Spleen (tissue), 11 donors: ENCODE measurements at regions not wholly inside any gene's neighbourhood (a gene's known extent, or its start where the extent isn't known, plus 50 kb on each side); places are given as distances from the start of the nearest gene placed in this dataset.

ENCODE experiments used
- DNase-seq: peaks from one replicate; pipeline ENCODE4 v3.0.0-alpha.2; 2020
- H3K27ac ChIP-seq, 8 donors: fragments of 200-600 bp; sonication (generic) in 7 of 8; 1 replicate in 4 of 8; 2 replicates in 4 of 8; pipeline versions ENCODE4 v1.5.0 to v1.8.0; 2016 to 2021; ENCODE audit warnings: inconsistent platforms in 4 of 8, mild to moderate bottlenecking in 4 of 8, moderate library complexity in 1 of 8
- H3K27me3 ChIP-seq, 7 donors: fragments of 200-600 bp; sonication (generic) in 6 of 7; replicated peaks in 1 of 7; 1 replicate in 4 of 7; 2 replicates in 3 of 7; pipeline versions ENCODE4 v1.5.0 to v1.8.0; 2016 to 2021; ENCODE audit warnings: inconsistent platforms in 3 of 7, mild to moderate bottlenecking in 1 of 7
- H3K36me3 ChIP-seq, 6 donors: fragments of 200-600 bp; sonication (generic) in 5 of 6; 1 replicate in 4 of 6; 2 replicates in 2 of 6; pipeline versions ENCODE4 v1.5.0 to v1.8.0; 2016 to 2021; ENCODE audit warnings: inconsistent platforms in 2 of 6
- H3K4me1 ChIP-seq, 6 donors: fragments of 200-600 bp; sonication (generic) in 5 of 6; 1 replicate in 3 of 6; 2 replicates in 3 of 6; pipeline versions ENCODE4 v1.5.0 to v1.8.0; 2016 to 2021; ENCODE audit warnings: inconsistent platforms in 3 of 6
- H3K4me3 ChIP-seq, 8 donors: fragments of 200-600 bp; sonication (generic) in 7 of 8; 1 replicate in 4 of 8; 2 replicates in 4 of 8; pipeline versions ENCODE4 v1.5.0 to v1.8.0; 2016 to 2021; ENCODE audit warnings: inconsistent platforms in 4 of 8, mild to moderate bottlenecking in 4 of 8, moderate library complexity in 2 of 8
- H3K9me3 ChIP-seq, 8 donors: fragments of 200-600 bp; sonication (generic) in 7 of 8; 1 replicate in 4 of 8; 2 replicates in 4 of 8; pipeline versions ENCODE4 v1.5.0 to v1.8.0; 2016 to 2021; ENCODE audit warnings: inconsistent platforms in 4 of 8
- CTCF ChIP-seq, 11 experiments: fragments of 200-600 bp in 7 of 11; fragments of 450-650 bp in 4 of 11; sonication (generic) in 4 of 11; IDR thresholded peaks in 8 of 11; conservative IDR thresholded peaks in 3 of 11; 1 replicate in 7 of 11; 2 replicates in 4 of 11; pipeline versions ENCODE4 v1.4.0 to v1.8.0; 2016 to 2021; ENCODE audit warnings: antibody characterized with exemption in 11 of 11, inconsistent platforms in 4 of 11, mild to moderate bottlenecking in 1 of 11
- POLR2A ChIP-seq, 3 donors: fragments of 450-650 bp; IDR thresholded peaks; one replicate each; pipeline ENCODE4 v1.5.1; 2017; ENCODE audit warnings: antibody characterized with exemption in 3 of 3, mild to moderate bottlenecking in 1 of 3
- POLR2AphosphoS5 ChIP-seq, 3 donors: sonication (generic); formaldehyde crosslinking; IDR thresholded peaks; one replicate each; pipeline ENCODE4 v1.5.1; 2017; ENCODE audit warnings: antibody characterized with exemption in 3 of 3
- WGBS, 5 donors: extraction: QIAGEN DNeasy Blood & Tissue Kit in 3 of 5; methylation state at CpG; one replicate each; pipeline versions ENCODE4 v1.1.5 to v1.1.7; 2013 to 2018; 5-methylcytosine and 5-hydroxymethylcytosine counted together
- intact Hi-C: fragments of 100-400 bp; cut with DNase I; formaldehyde crosslinking; loops from one replicate; pipeline ENCODE4 v1.15.0; 2023; ENCODE audit warnings: low total_unique reads
- small RNA-seq, 4 donors: library from RNA; depleted of rRNA; stranded (forward); fragments of <200 nt; gene quantifications; one replicate each; pipeline ENCODE3, GENCODE V24; 2016
- donor health status: healthy with polysubstance abuse.
- donor health status: DM: no; HTN: no; CAD: no; lungs with moderate emphysema.
- donor health status: DM: no; HTN: no; CAD: no.
- donor health status: Bipolar disorder and iron deficiency.
- donor health status: healthy.
- donor health status: DM: no; HTN: no; CAD: no.
- donor health status: DM: yes; HTN: yes; CAD: no.

GRCh38 chr5:51286046-51286445 is 97.2 kb upstream of the ISL1 start:
- H3K4me1 ChIP-seq = no peaks in the 10 kb centered on the region
- no peaks in the 10 kb centered on the region for H3K9me3 ChIP-seq
- no peak overlapping the region for H3K4me3 ChIP-seq
- no peaks in the 10 kb centered on the region for H3K27me3 ChIP-seq
- TF ChIP-seq POLR2AphosphoS5 (IDR thresholded peaks at IDR 0.05) (no peak), POLR2A (IDR thresholded peaks at IDR 0.05) (no peak), CTCF (IDR thresholded peaks at IDR 0.05 in 8 of 11, conservative IDR thresholded peaks at IDR 0.05 in 3 of 11) (no peak)
- 59 to 67% (median 63%) methylated on average over 4 of the region's 4 CpGs for WGBS, 5 donors
- no peaks in the 10 kb centered on the region for H3K36me3 ChIP-seq
- intact Hi-C loops = no loop called here
- H3K27ac ChIP-seq = no peak overlapping the region
- DNase-seq = no peak

- WGBS, 5 donors = 63 to 72% (median 68%) methylated on average over 2 of the region's 2 CpGs
- Histone ChIP-seq H3K9me3 (peaks cover 0 to 24% (median 10%) of the 10 kb centered on the region in 8 donors), H3K4me3 (no peak overlapping the region), H3K36me3 (no peaks in the 10 kb centered on the region), H3K4me1 (no peaks in the 10 kb centered on the region), H3K27ac (no peak overlapping the region), H3K27me3 (no peaks in the 10 kb centered on the region)
- DNase-seq = no peak
- intact Hi-C loops = no loop called here
- TF ChIP-seq CTCF (IDR thresholded peaks at IDR 0.05 in 8 of 11, conservative IDR thresholded peaks at IDR 0.05 in 3 of 11) = no peak
- TF ChIP-seq POLR2A (IDR thresholded peaks at IDR 0.05) = no peak
These were observed 80.9 kb upstream of the ISL1 start for GRCh38 chr5:51302343-51302742.

DNA sequence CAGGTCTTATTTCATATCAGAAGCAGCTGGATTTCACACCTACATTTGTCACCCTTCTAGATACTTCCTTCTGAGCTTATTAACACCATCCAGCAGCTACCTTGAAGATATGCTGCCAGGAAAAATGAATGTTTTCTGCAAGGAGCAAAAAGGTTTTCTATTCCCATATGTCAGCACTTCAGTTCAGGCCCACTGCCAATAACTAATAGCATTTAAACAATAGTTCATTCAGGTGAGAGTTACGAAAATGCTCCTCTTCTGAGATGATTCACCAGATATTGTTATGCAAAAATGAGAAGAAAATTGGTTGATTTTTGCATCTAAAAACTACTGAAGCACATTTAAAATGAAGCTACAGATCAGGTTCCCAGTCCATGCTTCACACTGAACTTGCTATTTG is 56.4 kb upstream of the ISL1 start:
- WGBS, 5 donors = 41 to 53% (median 48%) methylated on average over 1 of the region's 1 CpG

More for the DNA sequence above, 56.4 kb upstream of the ISL1 start:
- Histone ChIP-seq H3K27ac (no peak overlapping the region), H3K9me3 (peaks cover 0 to 2% (median 0%) of the 10 kb centered on the region in 8 donors), H3K4me1 (no peaks in the 10 kb centered on the region), H3K36me3 (no peaks in the 10 kb centered on the region), H3K4me3 (no peak overlapping the region), H3K27me3 (no peaks in the 10 kb centered on the region)
- DNase-seq = no peak
- intact Hi-C loops = no loop called here
- no peak for TF ChIP-seq POLR2A (IDR thresholded peaks at IDR 0.05)
- TF ChIP-seq POLR2AphosphoS5 (IDR thresholded peaks at IDR 0.05) = no peak
- TF ChIP-seq CTCF (IDR thresholded peaks at IDR 0.05 in 8 of 11, conservative IDR thresholded peaks at IDR 0.05 in 3 of 11) = no peak

Small RNA genes lying in the stretch of these regions (small RNA-seq; reads per million reads assigned to genes)
- 0 reads per million in 4 donors for gene AC022441.3
- 0 reads per million in 4 donors for gene RNU6-1296P
- gene RNU6-480P = 0 reads per million in 4 donors
